ENCODE measurements at regions not wholly inside any gene's neighbourhood (a gene's known extent, or its start where the extent isn't known, plus 50 kb on each side); places are given as distances from the start of the nearest gene placed in this dataset.

- no peak overlapping the region for H4K5ac ChIP-seq (ENCODE audit: insufficient read length, low read depth, low read length)
- H3K56ac ChIP-seq (ENCODE audit: insufficient read length, low read depth, low read length) = no peak overlapping the region
- no peak overlapping the region for H2BK15ac ChIP-seq (ENCODE audit: low read depth, low read length)
- no peak overlapping the region for H2AK5ac ChIP-seq (ENCODE audit: insufficient read length, low read length)
- no peak overlapping the region for H3K4ac ChIP-seq (ENCODE audit: low read depth, low read length)
- H4K8ac ChIP-seq (replicated peaks; ENCODE audit: insufficient read length, low read depth, low read length) = no peak overlapping the region
- TF ChIP-seq, protein P1, sequence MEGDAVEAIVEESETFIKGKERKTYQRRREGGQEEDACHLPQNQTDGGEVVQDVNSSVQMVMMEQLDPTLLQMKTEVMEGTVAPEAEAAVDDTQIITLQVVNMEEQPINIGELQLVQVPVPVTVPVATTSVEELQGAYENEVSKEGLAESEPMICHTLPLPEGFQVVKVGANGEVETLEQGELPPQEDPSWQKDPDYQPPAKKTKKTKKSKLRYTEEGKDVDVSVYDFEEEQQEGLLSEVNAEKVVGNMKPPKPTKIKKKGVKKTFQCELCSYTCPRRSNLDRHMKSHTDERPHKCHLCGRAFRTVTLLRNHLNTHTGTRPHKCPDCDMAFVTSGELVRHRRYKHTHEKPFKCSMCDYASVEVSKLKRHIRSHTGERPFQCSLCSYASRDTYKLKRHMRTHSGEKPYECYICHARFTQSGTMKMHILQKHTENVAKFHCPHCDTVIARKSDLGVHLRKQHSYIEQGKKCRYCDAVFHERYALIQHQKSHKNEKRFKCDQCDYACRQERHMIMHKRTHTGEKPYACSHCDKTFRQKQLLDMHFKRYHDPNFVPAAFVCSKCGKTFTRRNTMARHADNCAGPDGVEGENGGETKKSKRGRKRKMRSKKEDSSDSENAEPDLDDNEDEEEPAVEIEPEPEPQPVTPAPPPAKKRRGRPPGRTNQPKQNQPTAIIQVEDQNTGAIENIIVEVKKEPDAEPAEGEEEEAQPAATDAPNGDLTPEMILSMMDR (conservative IDR thresholded peaks at IDR 0.05) = no peak
- H3K4me1 ChIP-seq (ENCODE audit: insufficient read depth, low read length) = no peaks in the 10 kb centered on the region
- H2BK12ac ChIP-seq (ENCODE audit: insufficient read length, low read depth, low read length) = no peak overlapping the region
- no peaks in the 10 kb centered on the region for H4K20me1 ChIP-seq (ENCODE audit: control insufficient read depth, insufficient read depth, insufficient read length)
- WGBS (ENCODE audit: extremely low coverage, insufficient read length, low lambda C conversion rate) = no CpG with 5 or more reads among the region's 1 CpG
- H3K27me3 Mint-ChIP-seq (ENCODE audit: low read depth) = no peaks in the 10 kb centered on the region
- no peak overlapping the region for H3K4me3 Mint-ChIP-seq
- H3K27ac Mint-ChIP-seq = no peak overlapping the region
- no peaks in the 10 kb centered on the region for H3K79me2 ChIP-seq (ENCODE audit: insufficient read depth, low read length)
- no peaks in the 10 kb centered on the region for H3K27me3 ChIP-seq (ENCODE audit: insufficient read depth, low read length)
- no peak overlapping the region for H3K9ac ChIP-seq (ENCODE audit: extremely low read depth, insufficient read length, low read length)
- H2BK5ac ChIP-seq (ENCODE audit: insufficient read length, low read length) = no peak overlapping the region
- no peak overlapping the region for H2BK120ac ChIP-seq (ENCODE audit: low read depth, low read length, poor library complexity, severe bottlenecking)
- no peak overlapping the region for H2AFZ ChIP-seq (ENCODE audit: low read length)
- no peak overlapping the region for H4K91ac ChIP-seq (ENCODE audit: insufficient read length, low read depth, low read length)
- H3K27ac ChIP-seq (ENCODE audit: insufficient read length, low read depth, low read length) = no peak overlapping the region
- no peak overlapping the region for H3K4me2 ChIP-seq (ENCODE audit: insufficient read depth, insufficient read length, low read length)
- H3K79me1 ChIP-seq (ENCODE audit: insufficient read depth, low read depth, low read length, poor library complexity, severe bottlenecking) = no peaks in the 10 kb centered on the region
- H3K36me3 Mint-ChIP-seq (ENCODE audit: insufficient read depth in 1 of 3, low read depth in 3 of 3) = no peaks in the 10 kb centered on the region
- H3K23ac ChIP-seq (ENCODE audit: insufficient read length, low read depth, low read length) = no peak overlapping the region
- H2BK20ac ChIP-seq (ENCODE audit: low read depth, low read length, poor library complexity, severe bottlenecking) = no peak overlapping the region
- no peak overlapping the region for H3K18ac ChIP-seq (ENCODE audit: insufficient read length, low read depth, low read length)
- no peak overlapping the region for H3T11ph ChIP-seq (ENCODE audit: low read length)
- no peaks in the 10 kb centered on the region for H3K4me1 Mint-ChIP-seq
- H3K9me3 Mint-ChIP-seq = no peaks in the 10 kb centered on the region
- H3K9me3 ChIP-seq (ENCODE audit: control insufficient read depth, low read depth, low read length) = no peaks in the 10 kb centered on the region
- no peak for DNase-seq
- no peaks in the 10 kb centered on the region for H3K23me2 ChIP-seq (ENCODE audit: insufficient read length, low read depth, low read length, poor library complexity, severe bottlenecking)
- no peak overlapping the region for H3K14ac ChIP-seq (ENCODE audit: insufficient read depth, low read length)
Measured at GRCh38 chr6:92684386-92684785, 735.0 kb downstream of the EPHA7 start.

All from H9 (cell line).